ENCODE measurements at regions not wholly inside any gene's neighbourhood (a gene's known extent, or its start where the extent isn't known, plus 50 kb on each side); places are given as distances from the start of the nearest gene placed in this dataset.

DNA sequence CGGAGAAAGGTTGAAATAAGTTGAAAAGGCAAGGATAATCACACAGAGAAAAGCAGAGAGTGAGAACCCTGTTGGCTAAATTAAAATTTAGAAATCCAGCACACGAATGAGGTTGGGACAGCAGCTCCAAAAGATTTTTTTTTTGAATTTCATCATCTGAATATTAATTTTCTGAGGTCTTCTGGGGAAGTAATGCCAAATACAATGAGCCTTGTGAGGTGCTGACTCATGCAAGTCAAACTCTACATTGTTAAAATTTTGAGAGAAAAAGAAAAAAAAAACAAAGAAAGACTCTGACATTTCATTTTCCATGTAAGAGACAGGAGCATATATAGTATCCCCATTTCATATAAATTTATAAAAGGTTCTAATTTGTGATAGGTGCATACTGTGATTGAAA is 614.2 kb upstream of the CDH2 start:
- H2AFZ ChIP-seq (replicated peaks) = no peak overlapping the region
- no peak overlapping the region for H3K27ac Mint-ChIP-seq
- no peaks in the 10 kb centered on the region for H3F3A ChIP-seq (ENCODE audit: low read depth)
- H3K27ac ChIP-seq = no peak overlapping the region
- peaks cover 30% of the 10 kb centered on the region for H3K4me1 Mint-ChIP-seq
- no peak for DNase-seq (ENCODE audit: low spot score)
- H3K9me3 Mint-ChIP-seq = no peaks in the 10 kb centered on the region
- H3K4me3 Mint-ChIP-seq = no peak overlapping the region
- H3K9me3 ChIP-seq (ENCODE audit: low read depth) = no peaks in the 10 kb centered on the region
- no peaks in the 10 kb centered on the region for H4K20me1 ChIP-seq (ENCODE audit: low read depth)
- no peak overlapping the region for H3K4me3 ChIP-seq
- H3K27me3 Mint-ChIP-seq (ENCODE audit: insufficient read depth, low read depth) = peaks cover 3% of the 10 kb centered on the region
- no peaks in the 10 kb centered on the region for H3K36me3 Mint-ChIP-seq
- H3K4me1 ChIP-seq = peaks cover 17% of the 10 kb centered on the region
- no peak overlapping the region for H3K4me2 ChIP-seq
- no peak for TF ChIP-seq EZH2 (IDR thresholded peaks at IDR 0.05)
- TF ChIP-seq, protein P1, sequence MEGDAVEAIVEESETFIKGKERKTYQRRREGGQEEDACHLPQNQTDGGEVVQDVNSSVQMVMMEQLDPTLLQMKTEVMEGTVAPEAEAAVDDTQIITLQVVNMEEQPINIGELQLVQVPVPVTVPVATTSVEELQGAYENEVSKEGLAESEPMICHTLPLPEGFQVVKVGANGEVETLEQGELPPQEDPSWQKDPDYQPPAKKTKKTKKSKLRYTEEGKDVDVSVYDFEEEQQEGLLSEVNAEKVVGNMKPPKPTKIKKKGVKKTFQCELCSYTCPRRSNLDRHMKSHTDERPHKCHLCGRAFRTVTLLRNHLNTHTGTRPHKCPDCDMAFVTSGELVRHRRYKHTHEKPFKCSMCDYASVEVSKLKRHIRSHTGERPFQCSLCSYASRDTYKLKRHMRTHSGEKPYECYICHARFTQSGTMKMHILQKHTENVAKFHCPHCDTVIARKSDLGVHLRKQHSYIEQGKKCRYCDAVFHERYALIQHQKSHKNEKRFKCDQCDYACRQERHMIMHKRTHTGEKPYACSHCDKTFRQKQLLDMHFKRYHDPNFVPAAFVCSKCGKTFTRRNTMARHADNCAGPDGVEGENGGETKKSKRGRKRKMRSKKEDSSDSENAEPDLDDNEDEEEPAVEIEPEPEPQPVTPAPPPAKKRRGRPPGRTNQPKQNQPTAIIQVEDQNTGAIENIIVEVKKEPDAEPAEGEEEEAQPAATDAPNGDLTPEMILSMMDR (IDR thresholded peaks at IDR 0.05) = no peak
- TF ChIP-seq EZH2phosphoT487 (IDR thresholded peaks at IDR 0.05) = no peak
- no peaks in the 10 kb centered on the region for H3K36me3 ChIP-seq
- H3K9ac ChIP-seq = no peak overlapping the region
- H3K27me3 ChIP-seq = no peaks in the 10 kb centered on the region
- H3K79me2 ChIP-seq (ENCODE audit: low read depth) = no peaks in the 10 kb centered on the region

DNA sequence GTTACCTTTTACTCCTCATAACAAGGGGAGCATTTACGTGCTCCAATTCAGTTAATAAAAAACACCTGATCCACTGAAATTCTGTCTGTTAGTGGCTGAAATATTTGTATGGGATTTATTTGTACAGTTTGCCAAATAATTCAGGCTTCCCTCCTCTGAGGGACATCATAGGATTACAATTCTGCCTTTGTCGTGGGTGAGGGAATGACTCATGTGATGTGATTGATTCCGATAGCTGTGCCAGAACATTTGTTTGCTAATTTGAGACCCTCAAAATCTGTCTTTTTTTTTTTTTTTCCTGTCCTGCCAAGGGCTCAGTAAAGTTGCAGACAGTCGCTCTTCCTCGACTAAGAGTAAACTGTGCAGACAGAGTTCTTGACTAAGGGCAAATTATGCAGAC is 612.6 kb upstream of the CDH2 start:
- no peak for DNase-seq (ENCODE audit: low spot score)
- no peak overlapping the region for H3K27ac ChIP-seq
- peaks cover 28% of the 10 kb centered on the region for H3K4me1 Mint-ChIP-seq
- H3K4me3 ChIP-seq = no peak overlapping the region
- no peaks in the 10 kb centered on the region for H4K20me1 ChIP-seq (ENCODE audit: low read depth)
- H3K79me2 ChIP-seq (ENCODE audit: low read depth) = no peaks in the 10 kb centered on the region
- TF ChIP-seq EZH2phosphoT487 (IDR thresholded peaks at IDR 0.05) (no peak), EZH2 (IDR thresholded peaks at IDR 0.05) (no peak)
- TF ChIP-seq, protein P1 (IDR thresholded peaks at IDR 0.05) = no peak
- H3K27ac Mint-ChIP-seq = no peak overlapping the region
- no peaks in the 10 kb centered on the region for H3K36me3 Mint-ChIP-seq
- H3K9me3 Mint-ChIP-seq = no peaks in the 10 kb centered on the region
- H3K36me3 ChIP-seq = no peaks in the 10 kb centered on the region
- peaks cover 3% of the 10 kb centered on the region for H3K27me3 Mint-ChIP-seq (ENCODE audit: insufficient read depth, low read depth)
- peaks cover 17% of the 10 kb centered on the region for H3K4me1 ChIP-seq
- H3F3A ChIP-seq (ENCODE audit: low read depth) = no peaks in the 10 kb centered on the region
- no peak overlapping the region for H3K4me2 ChIP-seq
- no peak overlapping the region for H3K4me3 Mint-ChIP-seq
- H2AFZ ChIP-seq (replicated peaks) = no peak overlapping the region
- H3K9ac ChIP-seq = no peak overlapping the region
- H3K27me3 ChIP-seq = no peaks in the 10 kb centered on the region
- no peaks in the 10 kb centered on the region for H3K9me3 ChIP-seq (ENCODE audit: low read depth)

DNA sequence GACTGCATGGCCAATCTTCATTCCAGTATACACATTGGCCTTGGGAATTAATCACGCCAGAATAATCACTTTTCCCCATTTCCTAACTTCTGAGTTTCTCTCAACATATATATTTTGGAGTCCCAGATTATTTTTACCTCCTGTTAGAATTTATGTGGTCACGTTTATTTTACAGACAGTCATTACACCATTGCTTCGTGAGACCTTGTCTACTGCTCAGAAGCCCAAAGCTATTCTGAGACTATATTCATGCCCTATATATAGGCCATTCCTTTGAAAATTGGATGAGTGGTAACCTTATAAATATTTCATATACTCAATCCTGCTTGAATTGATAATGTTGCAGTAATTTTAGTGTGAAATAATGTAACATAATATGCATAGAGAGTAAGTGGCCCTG is 610.0 kb upstream of the CDH2 start:
- no peaks in the 10 kb centered on the region for H3K9me3 Mint-ChIP-seq
- H3K9ac ChIP-seq = no peak overlapping the region
- no peak overlapping the region for H3K4me2 ChIP-seq
- H3K4me1 ChIP-seq = peaks cover 6% of the 10 kb centered on the region
- DNase-seq (ENCODE audit: low spot score) = no peak
- H3K4me3 ChIP-seq = no peak overlapping the region
- H2AFZ ChIP-seq (replicated peaks) = no peak overlapping the region
- no peaks in the 10 kb centered on the region for H3K27me3 Mint-ChIP-seq (ENCODE audit: insufficient read depth, low read depth)
- no peaks in the 10 kb centered on the region for H4K20me1 ChIP-seq (ENCODE audit: low read depth)
- no peak overlapping the region for H3K4me3 Mint-ChIP-seq
- no peak overlapping the region for H3K27ac ChIP-seq
- H3K27ac Mint-ChIP-seq = no peak overlapping the region
- no peaks in the 10 kb centered on the region for H3K36me3 ChIP-seq
- H3K79me2 ChIP-seq (ENCODE audit: low read depth) = no peaks in the 10 kb centered on the region
- no peaks in the 10 kb centered on the region for H3K36me3 Mint-ChIP-seq
- TF ChIP-seq, protein P1 (IDR thresholded peaks at IDR 0.05) = no peak
- TF ChIP-seq EZH2 (IDR thresholded peaks at IDR 0.05) (no peak), EZH2phosphoT487 (IDR thresholded peaks at IDR 0.05) (no peak)
- peaks cover 15% of the 10 kb centered on the region for H3K4me1 Mint-ChIP-seq
- no peaks in the 10 kb centered on the region for H3F3A ChIP-seq (ENCODE audit: low read depth)
- H3K9me3 ChIP-seq (ENCODE audit: low read depth) = no peaks in the 10 kb centered on the region
- no peaks in the 10 kb centered on the region for H3K27me3 ChIP-seq
